H1 (cell line): ENCODE measurements at regions not wholly inside any gene's neighbourhood (a gene's known extent, or its start where the extent isn't known, plus 50 kb on each side); places are given as distances from the start of the nearest gene placed in this dataset.

Source experiments
- RXRA ChIP-seq: IDR thresholded peaks from 2 replicates; pipeline ENCODE4 v1.6.1; 2011; ENCODE audit warnings: low read depth, mild to moderate bottlenecking, low read length, moderate library complexity; ENCODE audit not compliant: insufficient read depth

GRCh38 chrY:8128578-8128977, 1208.7 kb upstream of the TSPY4 start (continued):
- no peak for TF ChIP-seq RXRA
